B cell (primary cell): ENCODE measurements at regions not wholly inside any gene's neighbourhood (a gene's known extent, or its start where the extent isn't known, plus 50 kb on each side); places are given as distances from the start of the nearest gene placed in this dataset.
"Not testable (repeated sequence)": the region's sequence is repeated elsewhere in the genome, so short reads cannot be mapped to it uniquely, and the experiment has no call there.

Experiments used
- ATAC-seq: fragments of 200-7000 bp; cut with Tn5 transposase; one replicate; pipeline ENCODE4 v1.10.0; 2021; ENCODE audit warnings: low read depth, mild to moderate bottlenecking, moderate number of reproducible peaks, moderate library complexity
- CTCF ChIA-PET: fragments of 350-600 bp; sonication (Branson Sonifier 250); formaldehyde crosslinking; loops from one replicate; lab custom pipeline; 2021; ENCODE audit warnings: antibody characterized with exemption, inconsistent platforms; lab: Charles Lee
- POLR2A ChIA-PET: fragments of 350-600 bp; sonication (Branson Sonifier 250); formaldehyde crosslinking; loops from one replicate; lab custom pipeline; 2021; ENCODE audit warnings: antibody characterized with exemption; lab: Charles Lee
- DNase-seq: peaks from one replicate; pipeline ENCODE4 v3.0.0; 2013
- H2AFZ ChIP-seq: 2 replicates; pipeline ENCODE4 v1.6.1; 2012; ENCODE audit warnings: mild to moderate bottlenecking, low read depth, low read length; ENCODE audit not compliant: insufficient read depth, poor library complexity, severe bottlenecking
- H3K27ac ChIP-seq, 2 donors: 1 replicate in 1 of 2; 2 replicates in 1 of 2; pipeline ENCODE4 v1.5.1; 2012 to 2013; ENCODE audit warnings: low read length in 2 of 2, mild to moderate bottlenecking in 2 of 2, moderate library complexity in 1 of 2
- H3K27me3 ChIP-seq, 4 experiments: fragments of 200-600 bp in 1 of 4; sonication (generic) in 1 of 4; replicated peaks in 1 of 4; 1 replicate in 2 of 4; 2 replicates in 2 of 4; pipeline versions ENCODE4 v1.6.1 to v1.7.0; 2013 to 2016; ENCODE audit warnings: low read length in 3 of 4, mild to moderate bottlenecking in 2 of 4, mixed read lengths in 1 of 4, moderate library complexity in 1 of 4; ENCODE audit not compliant: insufficient read depth in 4 of 4, control insufficient read depth in 3 of 4; ENCODE audit errors: control extremely low read depth in 1 of 4
- H3K36me3 ChIP-seq, 2 experiments: replicated peaks in 1 of 2; 1 replicate in 1 of 2; 2 replicates in 1 of 2; pipeline versions ENCODE4 v1.6.1 to v1.7.1; 2013; ENCODE audit warnings: low read length in 1 of 2; ENCODE audit not compliant: insufficient read depth in 2 of 2, control insufficient read depth in 1 of 2; ENCODE audit errors: control extremely low read depth in 1 of 2, extremely low read depth in 1 of 2
- H3K4me1 ChIP-seq, 2 donors: fragments of 200-600 bp in 1 of 2; sonication (generic) in 1 of 2; 1 replicate in 1 of 2; 2 replicates in 1 of 2; pipeline versions ENCODE4 v1.5.1 to v1.6.1; 2013 to 2017; ENCODE audit warnings: low read length in 2 of 2; ENCODE audit not compliant: control insufficient read depth in 2 of 2, insufficient read depth in 2 of 2
- H3K4me2 ChIP-seq: replicated peaks from 2 replicates; pipeline ENCODE3; 2012; ENCODE audit warnings: mild to moderate bottlenecking, low read depth, low read length; ENCODE audit not compliant: poor library complexity, severe bottlenecking
- H3K4me3 ChIP-seq, 5 experiments: fragments of 200-600 bp in 1 of 5; sonication (generic) in 1 of 5; 1 replicate in 3 of 5; 2 replicates in 2 of 5; pipeline versions ENCODE4 v1.5.1 to v1.7.0; 2011 to 2016; ENCODE audit warnings: low read length in 4 of 5, mild to moderate bottlenecking in 4 of 5, low read depth in 2 of 5, control low read depth in 1 of 5, moderate library complexity in 1 of 5; ENCODE audit not compliant: insufficient read depth in 1 of 5; ENCODE audit errors: control extremely low read depth in 1 of 5, extremely low read depth in 1 of 5
- H3K79me2 ChIP-seq: fragments of 200-600 bp; sonication (generic); one replicate; pipeline ENCODE4 v1.6.0; 2016; ENCODE audit warnings: low read length; ENCODE audit not compliant: control insufficient read depth, insufficient read depth
- H3K9ac ChIP-seq: fragments of 200-600 bp; sonication (generic); 2 replicates; pipeline ENCODE4 v1.6.1; 2017; ENCODE audit warnings: mild to moderate bottlenecking, low read length, moderate library complexity
- H3K9me3 ChIP-seq, 3 donors: one replicate each; pipeline versions ENCODE4 v1.6.1 to v1.7.1; 2013; ENCODE audit warnings: low read length in 2 of 3; ENCODE audit not compliant: control insufficient read depth in 2 of 3, insufficient read depth in 1 of 3; ENCODE audit errors: control extremely low read depth in 1 of 3
- H4K20me1 ChIP-seq: 2 replicates; pipeline ENCODE4 v1.6.0; 2012; ENCODE audit warnings: mild to moderate bottlenecking, low read length; ENCODE audit not compliant: insufficient read depth, control insufficient read depth, poor library complexity, severe bottlenecking
- H3K27ac Mint-ChIP-seq: one replicate; pipeline ENCODE4 v1.8.0; 2021; ENCODE audit warnings: mixed read lengths
- H3K27me3 Mint-ChIP-seq: one replicate; pipeline ENCODE4 v1.8.0; 2021; ENCODE audit warnings: mixed read lengths
- H3K4me1 Mint-ChIP-seq: one replicate; pipeline ENCODE4 v1.8.0; 2021; ENCODE audit warnings: mixed read lengths
- H3K4me3 Mint-ChIP-seq: one replicate; pipeline ENCODE4 v1.8.0; 2021; ENCODE audit warnings: mixed read lengths
- H3K9me3 Mint-ChIP-seq: one replicate; pipeline ENCODE4 v1.8.0; 2022; ENCODE audit warnings: mixed read lengths; ENCODE audit not compliant: insufficient read depth
- EZH2 ChIP-seq: IDR thresholded peaks from 2 replicates; pipeline ENCODE4 v1.6.1; 2012; ENCODE audit warnings: borderline replicate concordance, low read depth, mild to moderate bottlenecking, moderate library complexity, low read length; ENCODE audit not compliant: insufficient read depth, poor library complexity, severe bottlenecking
- WGBS: methylation state at CpG from one replicate; pipeline ENCODE4 v1.1.5; 2013; ENCODE audit warnings: missing lambda C conversion rate; ENCODE audit not compliant: insufficient coverage; 5-methylcytosine and 5-hydroxymethylcytosine counted together
- intact Hi-C: fragments of 100-400 bp; cut with micrococcal nuclease; formaldehyde crosslinking; loops from one replicate; pipeline ENCODE4 v1.10.0; 2022
- TF ChIP-seq, protein P1 (sequence below): fragments of 200-600 bp; IDR thresholded peaks from one replicate; pipeline ENCODE4 v1.8.0; 2022; ENCODE audit warnings: antibody characterized with exemption, mild to moderate bottlenecking

DNA sequence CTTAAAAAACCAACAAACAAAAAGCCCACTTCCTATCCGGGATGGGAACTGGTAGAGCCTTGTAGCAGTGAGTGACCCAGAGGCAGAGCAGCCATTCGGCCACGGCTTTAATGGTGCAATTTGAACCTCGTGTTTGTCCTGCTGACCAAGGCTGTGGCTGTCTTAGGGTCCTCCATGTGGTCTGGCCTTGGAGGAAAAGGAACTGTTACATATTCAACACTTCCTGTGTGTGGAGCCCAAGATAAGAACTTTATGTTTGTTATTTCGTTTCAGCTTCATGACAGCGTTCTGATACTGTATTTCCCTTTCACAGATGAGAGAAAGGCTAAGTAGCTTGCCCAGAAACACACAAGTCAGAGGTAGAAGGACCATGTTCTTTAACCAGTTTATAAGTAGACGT, 269.8 kb downstream of the SV2B start:
- Histone ChIP-seq H3K9me3 (no peaks in the 10 kb centered on the region), H3K9ac (no peak overlapping the region), H3K27me3 (peaks cover 0 to 6% (median 0%) of the 10 kb centered on the region in 4 experiments), H3K27ac (no peak overlapping the region), H3K4me3 (no peak overlapping the region), H4K20me1 (no peaks in the 10 kb centered on the region), H3K79me2 (no peaks in the 10 kb centered on the region), H3K36me3 (no peaks in the 10 kb centered on the region), H3K4me1 (no peaks in the 10 kb centered on the region), H3K4me2 (no peak overlapping the region), H2AFZ (peak overlapping the region; percentile 42)
- CTCF ChIA-PET = no interaction called here
- ATAC-seq (no peak), DNase-seq (no peak)
- WGBS = 14% methylated on average over 7 of the region's 7 CpGs
- H3K4me1 Mint-ChIP-seq = no peaks in the 10 kb centered on the region
- no peak overlapping the region for H3K27ac Mint-ChIP-seq
- peaks cover 9% of the 10 kb centered on the region for H3K27me3 Mint-ChIP-seq
- intact Hi-C loops = no loop called here
- no peak overlapping the region for H3K4me3 Mint-ChIP-seq
- peaks cover 16% of the 10 kb centered on the region for H3K9me3 Mint-ChIP-seq
- TF ChIP-seq, protein P1, sequence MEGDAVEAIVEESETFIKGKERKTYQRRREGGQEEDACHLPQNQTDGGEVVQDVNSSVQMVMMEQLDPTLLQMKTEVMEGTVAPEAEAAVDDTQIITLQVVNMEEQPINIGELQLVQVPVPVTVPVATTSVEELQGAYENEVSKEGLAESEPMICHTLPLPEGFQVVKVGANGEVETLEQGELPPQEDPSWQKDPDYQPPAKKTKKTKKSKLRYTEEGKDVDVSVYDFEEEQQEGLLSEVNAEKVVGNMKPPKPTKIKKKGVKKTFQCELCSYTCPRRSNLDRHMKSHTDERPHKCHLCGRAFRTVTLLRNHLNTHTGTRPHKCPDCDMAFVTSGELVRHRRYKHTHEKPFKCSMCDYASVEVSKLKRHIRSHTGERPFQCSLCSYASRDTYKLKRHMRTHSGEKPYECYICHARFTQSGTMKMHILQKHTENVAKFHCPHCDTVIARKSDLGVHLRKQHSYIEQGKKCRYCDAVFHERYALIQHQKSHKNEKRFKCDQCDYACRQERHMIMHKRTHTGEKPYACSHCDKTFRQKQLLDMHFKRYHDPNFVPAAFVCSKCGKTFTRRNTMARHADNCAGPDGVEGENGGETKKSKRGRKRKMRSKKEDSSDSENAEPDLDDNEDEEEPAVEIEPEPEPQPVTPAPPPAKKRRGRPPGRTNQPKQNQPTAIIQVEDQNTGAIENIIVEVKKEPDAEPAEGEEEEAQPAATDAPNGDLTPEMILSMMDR = no peak
- no peak for TF ChIP-seq EZH2
- POLR2A ChIA-PET = no interaction called here

DNA sequence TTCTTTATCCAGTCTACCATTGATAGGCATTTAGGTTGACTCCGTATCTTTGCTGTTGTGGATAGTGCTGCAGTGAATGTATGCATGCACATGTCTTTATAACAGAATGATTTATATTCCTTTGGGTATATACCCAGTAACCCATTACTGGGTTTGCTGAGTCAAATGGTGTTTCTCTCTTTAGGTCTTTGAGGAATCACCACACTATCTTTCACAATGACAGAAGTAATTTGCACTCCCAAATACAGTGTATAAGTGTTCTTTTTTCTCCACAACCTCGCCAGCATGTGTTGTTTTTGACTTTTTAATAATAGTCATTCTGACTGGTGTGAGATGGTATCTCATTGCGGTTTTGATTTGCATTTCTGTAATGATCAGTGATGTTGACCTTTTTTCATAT, 271.3 kb downstream of the SV2B start:
- no CpG with 5 or more reads among the region's 3 CpGs for WGBS
- H4K20me1 ChIP-seq, H3K36me3 ChIP-seq, H3K9me3 ChIP-seq, H3K27me3 ChIP-seq, H2AFZ ChIP-seq, H3K9me3 Mint-ChIP-seq, H3K4me3 Mint-ChIP-seq, H3K27ac Mint-ChIP-seq, H3K27me3 Mint-ChIP-seq, POLR2A ChIA-PET, H3K79me2 ChIP-seq, H3K4me1 Mint-ChIP-seq, intact Hi-C loops, H3K4me2 ChIP-seq, H3K9ac ChIP-seq, DNase-seq, H3K4me3 ChIP-seq, H3K4me1 ChIP-seq, CTCF ChIA-PET, H3K27ac ChIP-seq, ATAC-seq: not testable (repeated sequence)
